GM13977 (cell line): ENCODE measurements at regions not wholly inside any gene's neighbourhood (a gene's known extent, or its start where the extent isn't known, plus 50 kb on each side); places are given as distances from the start of the nearest gene placed in this dataset.

Experiments used
- DNase-seq: peaks from one replicate; pipeline ENCODE4 v3.0.0; 2012; ENCODE audit warnings: low spot score
- in situ Hi-C: fragments of 300-500 bp; cut with MboI; formaldehyde crosslinking; loops from one replicate; pipeline ENCODE4 v1.12.0; 2022; ENCODE audit warnings: low sequenced_read_pairs, low pct_unique_long_range_greater_than_20kb, mixed read lengths, inconsistent platforms; ENCODE audit not compliant: unreplicated experiment
- TF ChIP-seq, protein P1 (sequence below): IDR thresholded peaks from 2 replicates; pipeline ENCODE4 v1.5.1; 2012; ENCODE audit warnings: mild to moderate bottlenecking, control low read depth; ENCODE audit not compliant: insufficient read depth; ENCODE audit errors: extremely low read depth, missing control alignments

- no peak for DNase-seq
- in situ Hi-C loops = no loop called here
- TF ChIP-seq, protein P1, sequence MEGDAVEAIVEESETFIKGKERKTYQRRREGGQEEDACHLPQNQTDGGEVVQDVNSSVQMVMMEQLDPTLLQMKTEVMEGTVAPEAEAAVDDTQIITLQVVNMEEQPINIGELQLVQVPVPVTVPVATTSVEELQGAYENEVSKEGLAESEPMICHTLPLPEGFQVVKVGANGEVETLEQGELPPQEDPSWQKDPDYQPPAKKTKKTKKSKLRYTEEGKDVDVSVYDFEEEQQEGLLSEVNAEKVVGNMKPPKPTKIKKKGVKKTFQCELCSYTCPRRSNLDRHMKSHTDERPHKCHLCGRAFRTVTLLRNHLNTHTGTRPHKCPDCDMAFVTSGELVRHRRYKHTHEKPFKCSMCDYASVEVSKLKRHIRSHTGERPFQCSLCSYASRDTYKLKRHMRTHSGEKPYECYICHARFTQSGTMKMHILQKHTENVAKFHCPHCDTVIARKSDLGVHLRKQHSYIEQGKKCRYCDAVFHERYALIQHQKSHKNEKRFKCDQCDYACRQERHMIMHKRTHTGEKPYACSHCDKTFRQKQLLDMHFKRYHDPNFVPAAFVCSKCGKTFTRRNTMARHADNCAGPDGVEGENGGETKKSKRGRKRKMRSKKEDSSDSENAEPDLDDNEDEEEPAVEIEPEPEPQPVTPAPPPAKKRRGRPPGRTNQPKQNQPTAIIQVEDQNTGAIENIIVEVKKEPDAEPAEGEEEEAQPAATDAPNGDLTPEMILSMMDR = no peak
These were observed 399.5 kb downstream of the ETS1 start for GRCh38 chr11:128187835-128188234.

DNA sequence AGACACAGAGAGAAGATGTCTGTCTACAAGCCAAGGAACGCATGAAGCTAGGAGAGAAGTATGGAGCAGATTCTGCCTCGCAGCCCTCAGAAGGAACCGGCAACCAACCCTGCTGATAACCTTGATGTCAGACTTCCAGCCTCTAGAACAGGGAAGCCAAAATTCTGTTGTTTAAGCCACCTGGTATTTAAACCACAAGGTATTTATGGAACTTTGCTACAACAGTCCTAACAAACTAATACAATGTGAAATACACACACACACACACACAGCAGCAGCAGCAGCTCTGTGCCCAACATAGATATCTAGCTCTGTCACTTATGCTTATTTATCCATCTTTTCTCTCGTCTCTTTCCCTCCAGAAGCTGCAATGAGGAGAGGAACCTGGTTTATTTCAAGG, 400.0 kb downstream of the ETS1 start:
- in situ Hi-C loops = no loop called here
- DNase-seq = no peak
- TF ChIP-seq, protein P1 = no peak

GRCh38 chr11:128184981-128185380, 402.4 kb downstream of the ETS1 start:
- TF ChIP-seq, protein P1 = no peak
- in situ Hi-C loops = no loop called here
- DNase-seq = no peak

GRCh38 chr11:128182844-128183243, 404.5 kb downstream of the ETS1 start:
- TF ChIP-seq, protein P1 = no peak
- DNase-seq = no peak
- in situ Hi-C loops = no loop called here

DNA sequence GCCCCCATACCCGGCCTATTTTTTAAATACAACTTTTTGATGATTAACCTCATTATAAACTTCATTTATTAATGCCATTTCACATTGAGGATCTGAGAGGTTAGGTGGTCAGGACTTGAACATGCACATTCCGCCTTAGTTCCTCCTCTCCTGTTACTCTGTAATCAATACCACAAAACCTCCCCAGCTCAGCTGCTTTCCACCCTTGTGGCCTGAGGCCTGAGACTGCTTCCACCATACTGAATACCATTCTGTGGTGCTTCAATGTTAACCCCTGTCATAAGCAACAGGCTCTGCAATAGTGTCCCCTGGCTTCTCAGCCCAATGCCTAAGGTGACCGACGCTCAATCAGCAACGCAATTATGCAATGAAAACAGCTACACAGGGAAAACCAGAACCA, 405.4 kb downstream of the ETS1 start:
- no peak for DNase-seq
- TF ChIP-seq, protein P1 = no peak
- in situ Hi-C loops = no loop called here

GRCh38 chr11:128181088-128181480, 406.3 kb downstream of the ETS1 start:
- DNase-seq = no peak
- TF ChIP-seq, protein P1 = no peak
- in situ Hi-C loops = no loop called here

DNA sequence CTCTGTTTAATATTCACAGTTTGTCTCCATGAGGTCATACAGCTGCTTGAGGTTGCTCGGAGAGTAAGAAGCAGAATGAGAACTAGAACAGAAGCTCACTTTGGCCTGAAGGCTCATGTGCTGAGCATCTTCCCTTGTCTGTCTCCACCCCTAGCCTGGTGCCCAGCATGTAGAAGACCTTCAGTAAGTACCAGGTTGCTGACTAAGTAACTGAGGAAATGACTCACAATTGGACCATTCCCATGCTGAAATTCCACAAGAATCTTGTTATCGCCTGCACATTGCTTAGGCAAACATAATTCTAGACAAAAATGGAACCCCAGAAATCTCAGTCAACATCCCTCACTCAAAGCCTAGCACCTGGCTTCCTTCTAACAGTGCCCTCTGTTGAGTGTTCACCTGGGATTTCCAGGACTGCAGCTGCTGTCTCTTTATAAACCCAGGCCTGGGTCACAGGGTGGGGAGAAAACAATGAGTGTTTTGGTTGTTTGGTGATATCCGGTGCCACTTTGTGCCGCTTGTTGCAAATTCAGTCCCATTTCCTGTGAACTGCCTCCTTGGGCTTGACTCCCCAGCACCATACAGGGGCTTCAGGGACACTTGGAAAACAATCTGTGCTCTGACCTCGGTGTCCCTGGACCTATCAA, 406.8 kb downstream of the ETS1 start:
- in situ Hi-C loops = no loop called here
- TF ChIP-seq, protein P1 = no peak
- no peak for DNase-seq
